ENCODE measurements at regions not wholly inside any gene's neighbourhood (a gene's known extent, or its start where the extent isn't known, plus 50 kb on each side); places are given as distances from the start of the nearest gene placed in this dataset.

DNA sequence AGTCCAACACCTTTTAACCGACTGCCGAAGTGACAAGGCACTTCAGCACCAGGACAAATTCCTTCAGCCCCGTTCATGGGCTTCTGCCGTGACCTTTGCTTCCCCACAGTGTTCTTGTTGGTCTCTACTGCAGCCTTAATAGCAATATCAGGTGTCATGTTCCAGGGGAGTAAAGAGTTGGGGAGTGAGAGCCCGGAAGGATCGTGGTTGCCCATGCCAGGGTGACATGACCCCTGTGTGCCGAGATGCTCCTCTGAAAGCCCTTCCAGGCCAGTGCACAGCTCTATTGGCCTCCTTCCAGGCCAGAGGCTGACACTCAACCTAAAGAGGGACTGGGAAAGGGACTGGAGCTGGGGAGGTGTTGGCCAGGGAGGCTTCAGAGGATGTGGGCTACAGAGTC lies 279.2 kb downstream of the CYRIA start:
- Mint-ChIP-seq H3K36me3 (ENCODE audit: unreplicated experiment) (no peaks in the 10 kb centered on the region), H3K4me3 (ENCODE audit: unreplicated experiment) (no peak overlapping the region), H3K27ac (ENCODE audit: unreplicated experiment) (no peak overlapping the region), H3K9me3 (ENCODE audit: unreplicated experiment) (no peaks in the 10 kb centered on the region), H3K4me1 (ENCODE audit: low read depth, unreplicated experiment) (no peaks in the 10 kb centered on the region), H3K27me3 (ENCODE audit: unreplicated experiment) (no peaks in the 10 kb centered on the region)
- TF ChIP-seq CTCF (IDR thresholded peaks at IDR 0.05; ENCODE audit: partially characterized antibody, unreplicated experiment) = no peak
- DNase-seq = no peak

GRCh38 chr2:16386031-16386430 lies 279.6 kb downstream of the CYRIA start:
- no peaks in the 10 kb centered on the region for H3K36me3 Mint-ChIP-seq (ENCODE audit: unreplicated experiment)
- no peaks in the 10 kb centered on the region for H3K9me3 Mint-ChIP-seq (ENCODE audit: unreplicated experiment)
- H3K27ac Mint-ChIP-seq (ENCODE audit: unreplicated experiment) = no peak overlapping the region
- DNase-seq = no peak
- no peaks in the 10 kb centered on the region for H3K27me3 Mint-ChIP-seq (ENCODE audit: unreplicated experiment)
- no peak for TF ChIP-seq CTCF (IDR thresholded peaks at IDR 0.05; ENCODE audit: partially characterized antibody, unreplicated experiment)
- H3K4me1 Mint-ChIP-seq (ENCODE audit: low read depth, unreplicated experiment) = no peaks in the 10 kb centered on the region
- H3K4me3 Mint-ChIP-seq (ENCODE audit: unreplicated experiment) = no peak overlapping the region

- no peak overlapping the region for H3K4me3 Mint-ChIP-seq (ENCODE audit: unreplicated experiment)
- no peaks in the 10 kb centered on the region for H3K9me3 Mint-ChIP-seq (ENCODE audit: unreplicated experiment)
- H3K36me3 Mint-ChIP-seq (ENCODE audit: unreplicated experiment) = no peaks in the 10 kb centered on the region
- H3K27me3 Mint-ChIP-seq (ENCODE audit: unreplicated experiment) = no peaks in the 10 kb centered on the region
- no peak overlapping the region for H3K27ac Mint-ChIP-seq (ENCODE audit: unreplicated experiment)
- TF ChIP-seq CTCF (IDR thresholded peaks at IDR 0.05; ENCODE audit: partially characterized antibody, unreplicated experiment) = no peak
- no peaks in the 10 kb centered on the region for H3K4me1 Mint-ChIP-seq (ENCODE audit: low read depth, unreplicated experiment)
- DNase-seq = no peak
Observed at GRCh38 chr2:16385341-16385740, 280.3 kb downstream of the CYRIA start.

GRCh38 chr2:16383411-16383810 lies 282.2 kb downstream of the CYRIA start:
- DNase-seq = no peak
- Mint-ChIP-seq H3K4me1 (ENCODE audit: low read depth, unreplicated experiment) (no peaks in the 10 kb centered on the region), H3K27me3 (ENCODE audit: unreplicated experiment) (no peaks in the 10 kb centered on the region), H3K27ac (ENCODE audit: unreplicated experiment) (no peak overlapping the region), H3K36me3 (ENCODE audit: unreplicated experiment) (no peaks in the 10 kb centered on the region), H3K4me3 (ENCODE audit: unreplicated experiment) (no peak overlapping the region), H3K9me3 (ENCODE audit: unreplicated experiment) (no peaks in the 10 kb centered on the region)
- no peak for TF ChIP-seq CTCF (IDR thresholded peaks at IDR 0.05; ENCODE audit: partially characterized antibody, unreplicated experiment)

DNA sequence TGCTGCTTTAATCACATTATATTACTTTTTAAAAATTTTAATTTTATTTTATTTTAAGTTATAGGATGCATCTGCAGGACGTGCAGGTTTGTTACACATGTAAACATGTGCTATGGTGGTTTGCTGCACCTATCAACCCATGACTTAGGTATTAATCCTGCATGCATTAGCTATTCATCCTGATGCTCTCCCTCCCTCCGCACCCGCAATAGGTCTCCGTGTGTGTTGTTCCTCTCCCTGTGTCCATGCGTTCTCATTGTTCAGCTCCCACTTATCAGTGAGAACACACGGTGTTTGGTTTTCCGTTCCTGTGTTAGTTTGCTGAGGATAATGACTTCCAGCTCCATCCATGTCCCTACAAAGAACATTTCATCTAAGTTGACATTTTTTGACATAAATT lies 283.2 kb downstream of the CYRIA start:
- Mint-ChIP-seq H3K4me3 (ENCODE audit: unreplicated experiment) (no peak overlapping the region), H3K4me1 (ENCODE audit: low read depth, unreplicated experiment) (no peaks in the 10 kb centered on the region), H3K36me3 (ENCODE audit: unreplicated experiment) (no peaks in the 10 kb centered on the region), H3K27me3 (ENCODE audit: unreplicated experiment) (no peaks in the 10 kb centered on the region), H3K27ac (ENCODE audit: unreplicated experiment) (no peak overlapping the region), H3K9me3 (ENCODE audit: unreplicated experiment) (no peaks in the 10 kb centered on the region)
- TF ChIP-seq CTCF (IDR thresholded peaks at IDR 0.05; ENCODE audit: partially characterized antibody, unreplicated experiment) = no peak
- no peak for DNase-seq
